ENCODE measurements at regions not wholly inside any gene's neighbourhood (a gene's known extent, or its start where the extent isn't known, plus 50 kb on each side); places are given as distances from the start of the nearest gene placed in this dataset.
"Not testable (repeated sequence)": the region's sequence is repeated elsewhere in the genome, so short reads cannot be mapped to it uniquely, and the experiment has no call there.

- SMC1A ChIA-PET (ENCODE audit: uncharacterized antibody, unreplicated experiment); H3K9ac ChIP-seq (ENCODE audit: control insufficient read depth, insufficient read depth, low read length); H3K4me3 ChIP-seq; POLR2A ChIA-PET; intact Hi-C loops (cut with micrococcal nuclease; ENCODE audit: unreplicated experiment); H3K27me3 ChIP-seq (replicated peaks in 1 of 2; ENCODE audit: control insufficient read depth in 2 of 2, insufficient read depth in 2 of 2, low read length in 1 of 2); BruUV-seq (replicated peaks); H3K9me3 ChIP-seq (replicated peaks; ENCODE audit: control insufficient read depth, insufficient read depth, low read length); H2AFZ ChIP-seq (ENCODE audit: control insufficient read depth, low read depth, low read length); ATAC-seq; RAD21 ChIA-PET (ENCODE audit: unreplicated experiment); H3K36me3 ChIP-seq (ENCODE audit: control insufficient read depth in 2 of 2, insufficient read depth in 2 of 2, low read length in 1 of 2); H3K27ac ChIP-seq (ENCODE audit: control insufficient read depth, insufficient read depth); H3K4me1 ChIP-seq (ENCODE audit: control insufficient read depth, insufficient read depth, low read length); CTCF ChIA-PET; DNase-seq (ENCODE audit: low read depth, low spot score); H3K79me2 ChIP-seq (ENCODE audit: control insufficient read depth, insufficient read depth, low read length); H4K20me1 ChIP-seq (ENCODE audit: control insufficient read depth, insufficient read depth); FAIRE-seq; in situ Hi-C loops (cut with MboI); H3K4me2 ChIP-seq (ENCODE audit: control insufficient read depth, insufficient read depth): not testable (repeated sequence)
- whole genome bisulfite sequencing (ENCODE audit: insufficient coverage, insufficient replicate concordance, low lambda C conversion rate, missing lambda C conversion rate), result 57% methylated on average over 8 of the region's 8 CpGs
Measured at GRCh38 chr4:106524772-106525171, 156.2 kb upstream of the GIMD1 start.

DNA sequence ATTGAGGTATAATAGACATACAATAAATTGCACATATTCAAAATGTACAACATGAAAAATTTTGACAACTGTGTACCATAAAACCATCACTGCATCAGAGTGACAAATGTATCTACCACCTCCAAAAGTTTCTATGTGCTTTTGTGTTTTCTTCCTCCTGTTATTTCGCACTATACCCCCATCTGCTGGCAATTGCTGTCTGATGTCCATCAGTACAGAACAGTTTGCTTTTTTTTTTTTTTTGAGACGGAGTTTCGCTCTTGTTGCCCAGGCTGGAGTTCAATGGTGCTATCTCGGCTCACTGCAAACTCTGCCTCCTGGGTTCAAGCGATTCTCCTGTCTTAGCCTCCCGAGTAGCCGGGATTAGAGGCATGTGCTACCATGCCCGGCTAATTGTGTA, 154.3 kb upstream of the GIMD1 start:
- TF ChIP-seq CHD4 (IDR thresholded peaks at IDR 0.05), result no peak
- TF ChIP-seq IKZF2 (IDR thresholded peaks at IDR 0.05), result no peak
- no peak for TF ChIP-seq LARP7 (IDR thresholded peaks at IDR 0.05)
- TF ChIP-seq IRF3 (IDR thresholded peaks at IDR 0.05), result no peak
- TF ChIP-seq PAX8 (IDR thresholded peaks at IDR 0.05), result no peak
- no peak for TF ChIP-seq HDGF (IDR thresholded peaks at IDR 0.05)
- TF ChIP-seq NFXL1 (IDR thresholded peaks at IDR 0.05; ENCODE audit: borderline replicate concordance), result no peak
- TF ChIP-seq KDM1A (IDR thresholded peaks at IDR 0.05; ENCODE audit: borderline replicate concordance), result no peak
- no peak for TF ChIP-seq MEF2B (IDR thresholded peaks at IDR 0.05; ENCODE audit: partially characterized antibody, poor library complexity, severe bottlenecking)
- no peak for TF ChIP-seq RFX5 (IDR thresholded peaks at IDR 0.05; ENCODE audit: low read depth, low read length)
- TF ChIP-seq PAX5 (IDR thresholded peaks at IDR 0.05; ENCODE audit: borderline replicate concordance, low read depth, low read length), result no peak
- no peak for TF ChIP-seq SRF (IDR thresholded peaks at IDR 0.05; ENCODE audit: low read depth in 2 of 2, low read length in 2 of 2)
- TF ChIP-seq ZNF207 (IDR thresholded peaks at IDR 0.05; ENCODE audit: borderline replicate concordance), result no peak
- TF ChIP-seq TAF1 (IDR thresholded peaks at IDR 0.05; ENCODE audit: borderline replicate concordance, low read depth, low read length), result no peak
- TF ChIP-seq BCL11A (IDR thresholded peaks at IDR 0.05; ENCODE audit: low read depth, low read length), result no peak
- TF ChIP-seq EED (IDR thresholded peaks at IDR 0.05; ENCODE audit: low read depth), result no peak
- TF ChIP-seq GATAD2B (conservative IDR thresholded peaks at IDR 0.05; ENCODE audit: low read depth), result no peak
- TF ChIP-seq CREB1 (IDR thresholded peaks at IDR 0.05; ENCODE audit: low read depth), result no peak
- no peak for TF ChIP-seq MTA2 (IDR thresholded peaks at IDR 0.05; ENCODE audit: low read depth)
- ChIA-PET POLR2A (no interaction called here), RAD21 (ENCODE audit: unreplicated experiment) (no interaction called here), SMC1A (ENCODE audit: uncharacterized antibody, unreplicated experiment) (no interaction called here), CTCF (interaction anchor here (1.1 kb wide), 1 partner anchor 20 kb away, joined by 3 read pairs; no protein-coding TSS in a partner anchor)
- DNase-seq (ENCODE audit: low read depth, low spot score) (no peak), FAIRE-seq (no peak), ATAC-seq (no peak)
- Histone ChIP-seq H3K27me3 (replicated peaks in 1 of 2; ENCODE audit: control insufficient read depth in 2 of 2, insufficient read depth in 2 of 2, low read length in 1 of 2) (no peaks in the 10 kb centered on the region), H3K36me3 (ENCODE audit: control insufficient read depth in 2 of 2, insufficient read depth in 2 of 2, low read length in 1 of 2) (no peaks in the 10 kb centered on the region), H3K4me2 (ENCODE audit: control insufficient read depth, insufficient read depth) (no peak overlapping the region), H3K79me2 (ENCODE audit: control insufficient read depth, insufficient read depth, low read length) (no peaks in the 10 kb centered on the region), H3K4me3 (no peak overlapping the region), H2AFZ (ENCODE audit: control insufficient read depth, low read depth, low read length) (no peak overlapping the region), H3K9me3 (replicated peaks; ENCODE audit: control insufficient read depth, insufficient read depth, low read length) (no peaks in the 10 kb centered on the region), H3K27ac (ENCODE audit: control insufficient read depth, insufficient read depth) (no peak overlapping the region), H3K9ac (ENCODE audit: control insufficient read depth, insufficient read depth, low read length) (no peak overlapping the region), H3K4me1 (ENCODE audit: control insufficient read depth, insufficient read depth, low read length) (no peaks in the 10 kb centered on the region), H4K20me1 (ENCODE audit: control insufficient read depth, insufficient read depth) (no peaks in the 10 kb centered on the region)
- WGBS (ENCODE audit: insufficient coverage, insufficient replicate concordance, low lambda C conversion rate, missing lambda C conversion rate), result 60% methylated on average over 8 of the region's 8 CpGs
- in situ Hi-C loops (cut with MboI) (no loop called here), intact Hi-C loops (cut with micrococcal nuclease; ENCODE audit: unreplicated experiment) (no loop called here)
- no TSS peak for BruUV-seq (replicated peaks)
